Caco-2 (cell line): ENCODE measurements at regions not wholly inside any gene's neighbourhood (a gene's known extent, or its start where the extent isn't known, plus 50 kb on each side); places are given as distances from the start of the nearest gene placed in this dataset.

Source experiments
- BruUV-seq: library from RNA; stranded (reverse); fragments of 400-500 nt; replicated peaks from 2 replicates; lab custom pipeline; 2021; lab: Mats Ljungman, UMichigan
- CTCF ChIA-PET: fragments of 300-600 bp; sonication (Branson Sonifier 250); formaldehyde crosslinking; loops from one replicate; lab custom pipeline; 2022; ENCODE audit warnings: antibody characterized with exemption; lab: Charles Lee
- POLR2A ChIA-PET: fragments of 300-600 bp; sonication (Branson Sonifier 250); formaldehyde crosslinking; loops from one replicate; lab custom pipeline; 2022; ENCODE audit warnings: antibody characterized with exemption; lab: Charles Lee
- DNase-seq, 2 experiments: peaks; one replicate each; pipeline versions ENCODE4 v3.0.0 to v3.0.0-alpha.2; 2020 to 2022
- H3K27me3 ChIP-seq: replicated peaks from 2 replicates; pipeline ENCODE4 v1.6.0; 2011; ENCODE audit warnings: low read length; ENCODE audit not compliant: control insufficient read depth, insufficient read depth
- H3K36me3 ChIP-seq: 2 replicates; pipeline ENCODE4 v1.5.1; 2011; ENCODE audit warnings: low read length; ENCODE audit not compliant: control insufficient read depth, insufficient read depth
- H3K4me1 ChIP-seq: fragments of 250-450 bp; sonication (Bioruptor Pico); 2 replicates; pipeline ENCODE4 v1.5.1; 2020; ENCODE audit warnings: mild to moderate bottlenecking
- H3K4me3 ChIP-seq: 2 replicates; pipeline ENCODE4 v1.5.1; 2011; ENCODE audit warnings: low read depth, mild to moderate bottlenecking, control low read depth, low read length
- H3K9me3 ChIP-seq: fragments of 250-450 bp; sonication (Bioruptor Pico); 2 replicates; pipeline ENCODE4 v1.5.1; 2020; ENCODE audit warnings: mild to moderate bottlenecking, moderate library complexity
- H3K27ac Mint-ChIP-seq: one replicate; pipeline ENCODE4 v1.8.0; 2022; ENCODE audit warnings: mixed read lengths; ENCODE audit not compliant: unreplicated experiment
- H3K27me3 Mint-ChIP-seq: one replicate; pipeline ENCODE4 v1.8.0; 2022; ENCODE audit warnings: mixed read lengths; ENCODE audit not compliant: insufficient read depth, unreplicated experiment
- H3K36me3 Mint-ChIP-seq: one replicate; pipeline ENCODE4 v1.8.0; 2022; ENCODE audit warnings: mild to moderate bottlenecking, mixed read lengths; ENCODE audit not compliant: insufficient read depth, unreplicated experiment
- H3K4me1 Mint-ChIP-seq: one replicate; pipeline ENCODE4 v1.8.0; 2022; ENCODE audit warnings: low read depth, mixed read lengths; ENCODE audit not compliant: unreplicated experiment
- H3K4me3 Mint-ChIP-seq: one replicate; pipeline ENCODE4 v1.8.0; 2022; ENCODE audit warnings: mild to moderate bottlenecking, moderate library complexity, mixed read lengths; ENCODE audit not compliant: unreplicated experiment
- H3K9me3 Mint-ChIP-seq: one replicate; pipeline ENCODE4 v1.8.0; 2022; ENCODE audit warnings: mixed read lengths; ENCODE audit not compliant: unreplicated experiment
- CTCF ChIP-seq, 2 experiments: fragments of 200-600 bp in 1 of 2; IDR thresholded peaks; 1 replicate in 1 of 2; 2 replicates in 1 of 2; pipeline versions ENCODE4 v1.5.1 to v1.8.0; 2011 to 2022; ENCODE audit warnings: antibody characterized with exemption in 1 of 2, control low read depth in 1 of 2, inconsistent platforms in 1 of 2, low read depth in 1 of 2, low read length in 1 of 2, mild to moderate bottlenecking in 1 of 2, moderate library complexity in 1 of 2; ENCODE audit not compliant: insufficient read depth in 1 of 2, severe bottlenecking in 1 of 2, unreplicated experiment in 1 of 2
- intact Hi-C: fragments of 100-400 bp; cut with micrococcal nuclease; formaldehyde crosslinking; loops from one replicate; pipeline ENCODE4 v1.10.0; 2022; ENCODE audit not compliant: unreplicated experiment

GRCh38 chr22:48154943-48155240 lies 1392.4 kb downstream of the TBC1D22A start:
- ChIA-PET CTCF (no interaction called here), POLR2A (no interaction called here)
- H3K9me3 ChIP-seq, result no peaks in the 10 kb centered on the region
- no peaks in the 10 kb centered on the region for H3K4me1 ChIP-seq
- H3K27me3 ChIP-seq, result no peaks in the 10 kb centered on the region
- no peak for TF ChIP-seq CTCF (IDR thresholded peaks at IDR 0.05; ENCODE audit: insufficient read depth in 1 of 2, low read depth in 1 of 2, low read length in 1 of 2, severe bottlenecking in 1 of 2, unreplicated experiment in 1 of 2)
- H3K9me3 Mint-ChIP-seq, result no peaks in the 10 kb centered on the region
- BruUV-seq, result no TSS peak
- H3K4me3 Mint-ChIP-seq, result no peak overlapping the region
- H3K27ac Mint-ChIP-seq, result no peak overlapping the region
- intact Hi-C loops, result no loop called here
- H3K4me3 ChIP-seq, result no peak overlapping the region
- no peak for DNase-seq
- H3K36me3 Mint-ChIP-seq, result no peaks in the 10 kb centered on the region
- no peaks in the 10 kb centered on the region for H3K36me3 ChIP-seq
- H3K4me1 Mint-ChIP-seq, result no peaks in the 10 kb centered on the region
- peaks cover 6% of the 10 kb centered on the region for H3K27me3 Mint-ChIP-seq

- intact Hi-C loops, result no loop called here
- H3K36me3 Mint-ChIP-seq, result no peaks in the 10 kb centered on the region
- Histone ChIP-seq H3K27me3 (no peaks in the 10 kb centered on the region), H3K9me3 (no peaks in the 10 kb centered on the region), H3K4me3 (no peak overlapping the region), H3K36me3 (no peaks in the 10 kb centered on the region), H3K4me1 (no peaks in the 10 kb centered on the region)
- TF ChIP-seq CTCF (IDR thresholded peaks at IDR 0.05; ENCODE audit: insufficient read depth in 1 of 2, low read depth in 1 of 2, low read length in 1 of 2, severe bottlenecking in 1 of 2, unreplicated experiment in 1 of 2), result no peak
- ChIA-PET POLR2A (no interaction called here), CTCF (no interaction called here)
- no TSS peak for BruUV-seq
- no peak for DNase-seq
- no peaks in the 10 kb centered on the region for H3K9me3 Mint-ChIP-seq
- peaks cover 6% of the 10 kb centered on the region for H3K27me3 Mint-ChIP-seq
- no peak overlapping the region for H3K27ac Mint-ChIP-seq
- H3K4me3 Mint-ChIP-seq, result no peak overlapping the region
- no peaks in the 10 kb centered on the region for H3K4me1 Mint-ChIP-seq
Measured at GRCh38 chr22:48154169-48154942, 1391.9 kb downstream of the TBC1D22A start.

- DNase-seq, result no peak
- H3K27ac Mint-ChIP-seq, result no peak overlapping the region
- Histone ChIP-seq H3K9me3 (no peaks in the 10 kb centered on the region), H3K36me3 (no peaks in the 10 kb centered on the region), H3K4me3 (no peak overlapping the region), H3K27me3 (no peaks in the 10 kb centered on the region), H3K4me1 (no peaks in the 10 kb centered on the region)
- ChIA-PET CTCF (no interaction called here), POLR2A (no interaction called here)
- TF ChIP-seq CTCF (IDR thresholded peaks at IDR 0.05; ENCODE audit: insufficient read depth in 1 of 2, low read depth in 1 of 2, low read length in 1 of 2, severe bottlenecking in 1 of 2, unreplicated experiment in 1 of 2), result no peak
- intact Hi-C loops, result no loop called here
- H3K36me3 Mint-ChIP-seq, result no peaks in the 10 kb centered on the region
- H3K9me3 Mint-ChIP-seq, result no peaks in the 10 kb centered on the region
- H3K4me1 Mint-ChIP-seq, result no peaks in the 10 kb centered on the region
- H3K4me3 Mint-ChIP-seq, result no peak overlapping the region
- H3K27me3 Mint-ChIP-seq, result peaks cover 6% of the 10 kb centered on the region
- no TSS peak for BruUV-seq
Measured at GRCh38 chr22:48153726-48154125, 1391.3 kb downstream of the TBC1D22A start.
